ACHN (cell line): ENCODE measurements at regions not wholly inside any gene's neighbourhood (a gene's known extent, or its start where the extent isn't known, plus 50 kb on each side); places are given as distances from the start of the nearest gene placed in this dataset.

Experiments
- DNase-seq: peaks from one replicate; pipeline ENCODE4 v3.0.0-alpha.2; 2015
- in situ Hi-C: cut with HindIII; loops from 2 replicates; pipeline ENCODE4 v1.10.0; 2017; ENCODE audit warnings: low sequenced_read_pairs, low pct_ligation_motif_present, low pct_unique_long_range_greater_than_20kb

DNA sequence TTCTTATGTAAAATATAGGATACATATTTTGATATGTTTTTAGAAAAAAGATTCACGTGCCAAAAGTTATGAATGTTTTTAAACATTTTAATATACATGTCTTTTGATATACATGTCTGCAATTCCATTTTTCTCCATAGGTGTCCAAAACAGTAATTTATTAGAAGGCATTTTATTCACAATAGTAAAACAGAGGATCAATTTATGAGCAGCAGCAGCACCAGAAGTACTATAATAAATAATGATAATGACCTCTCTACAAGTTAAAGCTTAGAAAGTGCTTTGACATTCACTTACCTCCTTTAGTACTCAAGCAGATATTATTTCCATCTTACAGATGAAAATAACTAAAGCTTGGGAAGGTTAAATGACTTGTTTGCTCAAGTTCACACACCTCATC, 96.7 kb upstream of the DBX1 start:
- no peak for DNase-seq
- in situ Hi-C loops = no loop called here

DNA sequence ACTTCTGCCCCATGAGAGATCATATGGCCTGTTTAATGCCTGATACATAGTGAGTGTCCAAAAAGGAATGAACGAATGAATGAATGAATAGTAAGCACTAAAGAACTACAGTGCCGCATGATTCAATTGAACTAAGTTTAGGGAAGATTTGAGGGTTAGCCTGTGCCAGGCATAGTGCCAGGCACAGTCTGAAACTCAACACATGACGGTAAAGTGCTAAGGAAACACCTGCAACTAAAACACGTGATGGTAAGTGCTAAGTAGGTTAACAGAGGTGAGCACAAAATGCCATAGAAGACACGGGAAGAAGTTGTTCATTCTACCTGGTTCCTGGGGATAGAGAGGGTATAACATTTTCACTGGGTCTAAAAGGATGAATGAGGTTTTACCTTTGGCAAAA, 93.5 kb upstream of the DBX1 start:
- in situ Hi-C loops = no loop called here

DNA sequence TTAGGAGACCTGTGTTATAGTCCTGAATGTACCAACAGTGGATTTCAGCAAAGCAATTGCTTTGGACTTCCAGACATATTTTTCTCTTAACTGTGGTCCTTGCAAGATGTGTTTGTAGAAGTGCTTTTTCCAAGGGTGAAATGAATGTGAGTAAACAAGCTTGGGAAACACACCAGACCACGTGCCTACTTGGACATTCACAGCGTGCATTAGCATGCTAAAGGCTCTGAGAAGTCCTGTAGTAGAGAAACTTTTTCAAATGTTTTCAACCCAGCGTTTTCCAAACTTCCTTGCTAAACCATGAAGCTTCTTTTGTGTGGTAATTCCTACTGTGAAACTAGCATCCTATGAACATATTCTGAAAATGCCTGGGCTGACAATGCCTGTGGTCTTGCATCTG, 91.2 kb upstream of the DBX1 start:
- no peak for DNase-seq
- in situ Hi-C loops = no loop called here

More for the DNA sequence above, 93.5 kb upstream of the DBX1 start:
- no peak for DNase-seq

DNA sequence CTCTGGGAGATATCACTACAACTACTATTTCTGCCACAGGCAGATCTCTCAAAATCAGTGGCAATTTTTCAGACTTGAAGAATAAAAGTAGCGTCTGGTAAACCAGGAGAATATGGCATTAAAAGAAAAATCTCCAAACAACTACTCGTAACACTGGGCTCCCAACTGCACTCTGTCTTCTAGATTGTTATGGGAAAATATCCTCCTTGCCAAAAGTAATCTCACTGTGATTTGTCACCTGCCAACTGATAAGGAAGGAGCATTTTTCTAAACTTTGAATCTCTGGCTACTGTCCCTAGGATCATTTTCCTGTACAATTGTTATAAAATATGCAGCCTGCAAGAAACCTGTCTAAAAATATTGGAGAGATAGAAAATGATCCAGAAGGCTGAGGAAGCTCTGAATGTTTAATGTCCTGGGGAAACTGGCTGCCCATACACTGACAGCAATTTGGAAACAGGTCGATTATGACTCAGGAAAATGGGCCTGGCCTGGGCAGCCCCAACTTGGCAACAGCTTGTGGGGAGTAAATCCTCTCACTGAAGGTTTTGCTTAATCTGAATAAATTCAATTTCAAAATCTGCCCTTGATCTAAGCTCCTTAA, 90.5 kb upstream of the DBX1 start:
- no peak for DNase-seq
- in situ Hi-C loops = no loop called here

DNA sequence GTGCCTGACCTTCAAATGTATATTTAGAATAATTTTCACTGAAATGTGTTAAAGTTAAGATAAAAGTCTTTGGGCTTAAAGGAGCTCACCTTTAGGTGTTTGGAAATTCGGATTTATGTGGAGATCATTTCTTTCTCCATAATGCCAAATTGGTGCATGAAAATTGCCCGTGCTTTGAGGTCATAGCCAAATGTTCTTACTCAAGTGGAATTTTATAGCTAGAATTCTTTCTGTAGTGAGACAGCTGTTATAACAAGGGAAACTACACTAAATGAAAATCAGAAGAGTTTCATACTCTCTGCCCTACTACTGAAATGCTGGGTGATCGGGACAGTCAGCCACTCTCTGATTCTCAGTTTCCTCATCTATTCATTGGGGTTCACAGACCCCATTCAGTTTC, 89.5 kb upstream of the DBX1 start:
- DNase-seq = no peak
- in situ Hi-C loops = no loop called here

DNA sequence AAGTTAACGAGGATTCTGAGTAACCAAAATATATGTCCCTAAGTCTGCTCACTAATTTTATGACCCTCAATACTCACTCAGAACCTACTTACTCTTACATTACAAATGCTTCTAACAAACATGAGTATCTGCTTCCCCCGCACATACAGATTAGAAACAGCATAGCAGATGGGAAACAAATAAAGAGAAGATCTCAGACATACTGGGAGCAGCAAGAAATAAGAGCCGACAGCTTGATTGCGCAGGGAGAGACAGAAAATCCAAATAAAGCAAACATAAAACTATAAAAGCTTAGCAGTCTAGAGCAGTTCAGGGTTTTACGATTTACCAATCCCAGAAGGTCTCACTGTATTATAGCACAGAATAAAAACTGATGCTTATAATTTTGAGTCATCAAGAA, 89.1 kb upstream of the DBX1 start:
- DNase-seq = no peak
- in situ Hi-C loops = no loop called here

DNA sequence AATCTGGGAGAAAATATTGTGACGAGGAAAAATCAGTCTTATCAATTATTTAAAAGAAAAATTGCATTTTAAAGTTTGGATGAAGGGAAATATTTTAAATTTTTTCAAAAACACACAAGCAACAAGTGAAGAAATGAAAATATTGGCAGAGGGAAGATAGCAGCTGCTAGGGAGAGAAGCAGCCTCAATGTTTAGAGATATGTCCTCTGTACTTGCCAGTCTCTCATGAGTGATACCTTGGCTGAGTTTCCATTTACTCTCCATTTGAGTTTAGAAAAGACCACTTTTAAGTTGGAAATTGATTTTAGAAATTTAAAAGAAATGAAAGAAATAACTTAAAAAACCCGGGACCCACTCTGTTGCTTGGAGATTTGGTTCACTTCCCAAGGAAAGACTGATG, 88.6 kb upstream of the DBX1 start:
- no peak for DNase-seq
- in situ Hi-C loops = no loop called here

DNA sequence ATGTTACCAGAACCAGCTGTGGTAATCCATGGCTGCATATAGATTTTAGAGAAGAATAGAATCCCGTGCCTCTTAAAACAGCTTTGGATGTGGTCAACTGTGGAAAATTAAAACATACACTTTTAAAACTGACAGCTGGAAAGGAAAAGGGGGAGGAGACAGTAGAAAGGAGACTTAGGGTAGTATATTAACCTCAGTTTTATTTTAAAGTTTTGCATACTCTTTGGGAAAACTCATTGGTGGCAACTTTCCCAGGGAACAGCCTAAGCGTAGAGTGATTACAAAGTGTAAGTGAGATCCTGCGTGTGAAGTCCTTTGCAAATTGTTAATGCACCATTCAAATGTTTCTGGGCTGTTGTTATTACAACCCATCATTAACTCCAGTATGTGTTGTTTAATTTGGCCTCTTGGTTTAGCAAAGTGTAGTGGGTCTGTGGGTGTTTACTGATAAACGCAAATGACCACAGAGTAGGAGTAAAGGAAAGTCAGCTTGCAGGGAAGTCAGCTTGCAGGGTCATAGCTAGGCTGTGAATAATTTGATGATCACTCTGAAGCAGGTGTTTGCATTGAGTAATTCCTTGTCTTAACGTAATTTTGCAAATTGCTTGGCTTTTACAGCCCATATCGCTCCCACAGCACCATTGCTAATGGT, 88.0 kb upstream of the DBX1 start:
- no peak for DNase-seq
- in situ Hi-C loops = no loop called here

DNA sequence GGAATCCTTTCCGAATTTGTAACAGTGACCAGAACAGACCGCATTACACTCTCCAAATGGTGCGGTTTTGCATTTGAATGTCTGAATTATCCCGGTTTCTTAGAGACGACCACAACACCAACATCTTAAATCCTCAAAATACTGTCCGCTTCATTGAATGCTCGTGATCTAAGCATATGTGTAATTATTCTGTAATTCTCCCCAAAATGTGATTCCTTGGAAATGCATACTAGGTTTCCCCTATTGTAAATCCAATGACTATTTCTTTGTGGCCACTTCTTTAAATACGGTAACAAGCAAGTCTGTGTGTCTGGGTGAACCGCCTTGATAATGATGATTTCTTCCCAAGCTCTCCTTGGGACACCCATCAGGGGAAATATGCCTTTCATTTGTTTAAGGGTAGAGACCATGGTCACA, 87.3 kb upstream of the DBX1 start:
- in situ Hi-C loops = no loop called here
- no peak for DNase-seq

DNA sequence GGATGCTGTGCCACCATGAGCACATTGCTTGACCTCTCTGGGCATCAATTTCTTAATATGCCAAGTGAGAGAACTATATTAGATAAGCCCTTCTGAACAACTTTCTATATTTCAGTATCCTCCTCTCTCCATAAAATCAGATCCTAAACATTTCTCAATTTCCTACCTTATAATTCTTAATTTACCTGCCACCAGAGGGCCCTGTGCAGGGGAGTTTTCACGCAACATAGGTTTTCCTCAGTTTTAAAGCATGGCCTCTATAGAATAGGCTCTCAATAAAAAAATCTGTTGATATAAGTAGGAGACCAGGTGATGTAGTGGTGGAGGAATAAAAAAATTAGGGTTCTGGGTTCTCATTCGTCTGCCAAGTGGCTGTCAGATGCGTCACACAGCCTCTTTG, 83.7 kb upstream of the DBX1 start:
- in situ Hi-C loops = no loop called here
- peak; percentile 5 for DNase-seq

DNA sequence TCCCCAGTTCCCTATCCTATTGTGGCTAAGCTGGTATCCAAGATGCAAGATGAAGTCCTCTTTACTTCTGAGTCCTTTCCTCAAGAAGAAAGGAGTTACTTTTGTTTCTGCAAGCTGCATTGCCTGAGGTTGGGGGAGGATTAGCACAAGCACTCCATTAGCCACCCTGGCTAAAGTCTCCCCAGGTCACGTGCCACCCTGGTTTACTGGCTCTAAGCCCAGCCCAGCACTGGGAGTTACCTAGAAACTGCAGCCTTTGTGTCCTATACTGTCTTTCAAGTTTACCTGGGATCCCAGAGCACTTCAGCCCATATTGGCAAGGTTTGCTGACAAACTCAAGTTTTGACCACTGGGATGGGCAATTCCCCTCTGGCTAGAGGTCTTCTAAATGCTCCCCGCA, 78.4 kb upstream of the DBX1 start:
- DNase-seq = no peak
- in situ Hi-C loops = no loop called here

DNA sequence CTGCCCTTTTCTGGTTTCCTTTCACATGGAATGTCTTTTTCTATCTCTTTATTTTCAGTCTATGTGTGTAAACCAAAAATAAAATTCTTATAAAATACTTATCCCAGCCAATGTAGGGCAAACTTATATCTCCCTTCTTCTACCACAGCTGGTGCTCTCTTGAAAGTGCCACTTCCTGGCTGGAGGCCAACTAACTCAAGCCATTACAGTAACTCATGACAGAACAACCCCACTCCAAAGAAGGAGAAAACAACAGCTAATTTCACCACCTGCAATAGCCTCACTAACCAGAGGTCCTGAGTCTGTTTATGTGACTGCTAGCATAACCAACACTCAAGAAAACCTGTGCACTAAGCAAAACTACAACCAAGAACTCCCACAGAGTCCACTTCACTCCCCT, 74.9 kb upstream of the DBX1 start:
- in situ Hi-C loops = no loop called here
- no peak for DNase-seq

DNA sequence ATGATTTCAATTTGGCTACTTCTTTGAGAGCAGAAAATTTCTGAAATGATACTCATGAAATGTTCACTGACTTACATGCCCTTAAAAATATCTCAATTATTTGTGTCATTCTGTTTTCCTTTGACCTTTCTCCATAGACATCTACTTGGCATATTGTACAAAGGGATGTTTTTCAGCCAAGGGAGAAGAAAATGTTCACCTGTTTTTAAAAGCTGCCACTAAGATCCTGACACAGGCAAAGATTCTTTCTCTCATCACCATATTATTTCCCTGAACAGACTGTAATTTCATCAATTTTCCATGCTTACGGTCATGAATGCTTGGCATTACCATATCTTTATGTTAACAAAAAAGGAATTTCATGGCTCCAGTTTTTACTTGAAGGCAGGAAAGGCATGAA, 67.4 kb upstream of the DBX1 start:
- DNase-seq = no peak
- in situ Hi-C loops = no loop called here

DNA sequence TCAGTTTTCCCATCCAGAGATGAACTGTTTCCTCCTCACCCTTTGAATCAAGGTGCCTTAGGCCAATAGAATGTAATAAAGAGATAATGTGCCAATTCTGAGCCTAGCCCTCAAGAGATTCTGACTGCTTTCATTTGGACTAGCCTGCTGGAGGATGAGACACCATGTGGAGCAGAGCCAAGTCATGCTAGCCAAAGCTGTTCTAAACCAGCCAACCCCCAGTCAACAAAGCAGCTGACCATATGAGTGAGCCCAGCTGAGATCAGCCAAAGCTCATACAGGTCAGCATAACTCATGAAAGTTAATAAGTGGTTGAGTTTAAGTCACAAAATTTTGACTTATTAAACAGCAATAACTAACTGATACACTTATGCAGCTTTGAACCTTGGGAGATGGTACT, 66.7 kb upstream of the DBX1 start:
- no peak for DNase-seq
- in situ Hi-C loops = no loop called here

DNA sequence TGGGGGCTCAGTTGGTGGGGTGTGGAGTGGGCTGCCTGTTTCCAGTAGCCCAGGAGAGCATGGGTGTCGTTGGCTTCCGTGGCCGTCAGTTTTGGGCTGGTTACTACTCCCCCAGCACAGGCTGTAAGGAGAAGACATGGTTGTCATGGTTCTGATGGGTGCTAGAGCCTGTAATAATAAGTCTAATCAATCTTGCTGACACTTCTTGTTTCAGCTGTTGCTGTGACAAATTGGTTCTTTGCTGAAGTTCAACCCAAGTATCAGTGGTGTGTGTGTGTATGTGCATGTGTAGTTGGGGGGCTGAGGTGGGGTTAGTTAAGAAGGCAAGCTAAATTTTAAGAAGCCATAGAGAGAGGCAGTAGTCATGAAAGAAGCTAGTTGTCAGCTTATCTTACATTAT, 61.3 kb upstream of the DBX1 start:
- DNase-seq = no peak
- in situ Hi-C loops = no loop called here

DNA sequence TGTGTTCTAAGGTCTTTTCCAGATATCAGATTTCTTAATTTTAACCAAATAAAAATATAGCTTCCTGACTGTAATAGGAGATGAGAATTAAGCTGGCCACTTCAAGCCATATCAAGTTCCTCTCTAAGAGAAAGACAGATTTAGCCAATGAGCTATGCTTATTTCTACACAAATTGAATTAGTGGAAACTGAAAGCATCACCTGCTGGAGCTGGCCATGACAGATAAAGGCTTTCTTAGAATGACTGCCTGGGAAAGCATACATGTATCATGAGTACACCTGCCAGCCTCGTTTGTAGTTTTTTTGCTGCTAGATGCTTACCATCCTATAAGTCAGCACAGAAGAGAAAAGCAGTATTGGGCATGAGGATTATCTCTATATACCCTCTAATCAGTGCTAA, 53.5 kb upstream of the DBX1 start:
- DNase-seq = no peak
- in situ Hi-C loops = no loop called here

DNA sequence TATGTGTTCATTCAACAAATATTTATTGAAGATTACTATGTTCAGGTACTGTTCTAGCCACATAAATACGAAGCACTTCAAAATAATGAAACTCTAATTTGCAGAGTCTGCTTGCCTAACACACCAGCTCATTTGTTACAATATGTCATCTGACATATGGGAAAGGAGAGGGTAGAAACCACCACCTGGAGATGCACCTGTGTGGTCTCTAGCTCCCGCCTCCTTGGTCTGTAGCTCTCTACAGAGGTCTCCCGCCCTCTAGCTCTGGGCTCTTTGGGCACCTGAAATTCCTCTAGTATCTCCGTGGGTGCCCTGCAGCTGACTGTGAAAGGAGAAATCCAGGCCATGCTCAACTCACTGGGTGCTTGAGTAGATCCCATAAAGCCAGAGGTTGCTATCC, 51.4 kb upstream of the DBX1 start:
- in situ Hi-C loops = no loop called here
- DNase-seq = no peak
